ENCODE measurements at regions not wholly inside any gene's neighbourhood (a gene's known extent, or its start where the extent isn't known, plus 50 kb on each side); places are given as distances from the start of the nearest gene placed in this dataset.
A peak's percentile ranks its signal among the peaks of the same experiment; 100 is the strongest.

- Histone ChIP-seq H3K36me3 (replicated peaks) (no peaks in the 10 kb centered on the region), H3K4me3 (ENCODE audit: low read depth, low read length) (no peak overlapping the region), H3K27me3 (replicated peaks) (no peaks in the 10 kb centered on the region), H3K27ac (no peak overlapping the region)
- TF ChIP-seq CTCF (IDR thresholded peaks at IDR 0.05; ENCODE audit: low read depth, low read length, missing control alignments) = no peak
- no peak for DNase-seq
- in situ Hi-C loops (cut with HindIII; ENCODE audit: low pct_ligation_motif_present, low sequenced_read_pairs) = no loop called here
Observed at GRCh38 chr5:135141303-135142268, 107.6 kb upstream of the PITX1 start.

- Histone ChIP-seq H3K36me3 (replicated peaks) (no peaks in the 10 kb centered on the region), H3K27ac (no peak overlapping the region), H3K27me3 (replicated peaks) (no peaks in the 10 kb centered on the region), H3K4me3 (ENCODE audit: low read depth, low read length) (no peak overlapping the region)
- DNase-seq = peak; percentile 11
- no peak for TF ChIP-seq CTCF (IDR thresholded peaks at IDR 0.05; ENCODE audit: low read depth, low read length, missing control alignments)
- in situ Hi-C loops (cut with HindIII; ENCODE audit: low pct_ligation_motif_present, low sequenced_read_pairs) = no loop called here
Observed at GRCh38 chr5:135140446-135141204, 106.6 kb upstream of the PITX1 start.

DNA sequence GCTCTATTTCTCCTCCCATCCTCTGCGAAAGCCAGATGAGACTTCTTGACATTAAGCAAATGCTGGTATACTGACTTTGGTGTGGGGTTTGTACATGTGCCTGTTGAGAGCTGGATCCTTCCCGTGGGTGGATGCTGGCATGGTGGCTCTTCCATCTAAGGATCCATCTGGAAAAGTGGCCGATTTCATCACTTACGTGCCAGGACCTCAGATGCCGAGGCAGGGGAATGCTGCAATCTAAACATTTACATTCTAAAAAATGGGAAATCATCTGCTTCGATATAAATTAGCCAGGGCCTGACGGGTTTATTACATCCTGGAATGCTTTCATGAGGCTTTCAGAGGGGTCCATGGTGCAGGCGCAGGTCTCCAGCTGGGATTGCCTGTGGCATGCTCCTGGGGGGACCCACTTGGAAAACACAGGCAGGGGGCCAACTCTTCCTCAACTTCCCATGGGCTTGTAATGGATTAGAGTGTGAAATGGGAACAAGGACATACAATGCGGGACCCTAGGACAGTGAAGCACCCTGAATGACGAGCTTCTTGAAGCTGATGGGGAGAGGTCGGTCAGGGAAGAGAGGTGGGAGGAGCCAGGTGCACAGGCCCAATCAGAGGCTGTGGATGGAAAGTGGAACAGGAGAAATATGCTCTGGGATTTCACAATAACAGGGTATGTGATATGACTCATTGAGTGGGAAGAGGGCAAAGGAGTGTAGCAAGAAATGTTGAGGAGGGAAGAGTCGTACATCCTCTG, 105.5 kb upstream of the PITX1 start:
- no peak for TF ChIP-seq CTCF (IDR thresholded peaks at IDR 0.05; ENCODE audit: low read depth, low read length, missing control alignments)
- in situ Hi-C loops (cut with HindIII; ENCODE audit: low pct_ligation_motif_present, low sequenced_read_pairs) = no loop called here
- Histone ChIP-seq H3K27ac (no peak overlapping the region), H3K36me3 (replicated peaks) (no peaks in the 10 kb centered on the region), H3K4me3 (ENCODE audit: low read depth, low read length) (no peak overlapping the region), H3K27me3 (replicated peaks) (no peaks in the 10 kb centered on the region)
- DNase-seq = peak; percentile 59

GRCh38 chr5:135138116-135138850, 104.3 kb upstream of the PITX1 start:
- no peak overlapping the region for H3K27ac ChIP-seq

More at GRCh38 chr5:135138116-135138850, 104.3 kb upstream of the PITX1 start:
- Histone ChIP-seq H3K4me3 (ENCODE audit: low read depth, low read length) (no peak overlapping the region), H3K27me3 (replicated peaks) (no peaks in the 10 kb centered on the region), H3K36me3 (replicated peaks) (no peaks in the 10 kb centered on the region)
- no peak for DNase-seq
- in situ Hi-C loops (cut with HindIII; ENCODE audit: low pct_ligation_motif_present, low sequenced_read_pairs) = no loop called here
- no peak for TF ChIP-seq CTCF (IDR thresholded peaks at IDR 0.05; ENCODE audit: low read depth, low read length, missing control alignments)

Data from brain microvascular endothelial cell (primary cell).